Activated CD4-positive, alpha-beta T cell treated with anti-CD3 and anti-CD28 coated beads, Interleukin-2, amount 50 U/mL, for 1 hour (primary cell): ENCODE measurements at regions not wholly inside any gene's neighbourhood (a gene's known extent, or its start where the extent isn't known, plus 50 kb on each side); places are given as distances from the start of the nearest gene placed in this dataset.
"Not testable (repeated sequence)": the region's sequence is repeated elsewhere in the genome, so short reads cannot be mapped to it uniquely, and the experiment has no call there.

Source experiments
- DNase-seq: peaks from one replicate; pipeline ENCODE4 v3.0.0-alpha.2; 2020

- no peak for DNase-seq
Measured at GRCh38 chr4:19193274-19193981, 1058.3 kb upstream of the SLIT2 start.

GRCh38 chr4:19191979-19192650, 1059.6 kb upstream of the SLIT2 start:
- no peak for DNase-seq

- no peak for DNase-seq
Measured at GRCh38 chr4:19187691-19188090, 1064.0 kb upstream of the SLIT2 start.

GRCh38 chr4:19187096-19187495, 1064.6 kb upstream of the SLIT2 start:
- DNase-seq: no peak

GRCh38 chr4:19181631-19182030, 1070.1 kb upstream of the SLIT2 start:
- not testable (repeated sequence) for DNase-seq

GRCh38 chr4:19178835-19179234, 1072.9 kb upstream of the SLIT2 start:
- no peak for DNase-seq

- DNase-seq: no peak
Measured at GRCh38 chr4:19177616-19178015, 1074.1 kb upstream of the SLIT2 start.

GRCh38 chr4:19171832-19172231, 1079.9 kb upstream of the SLIT2 start:
- DNase-seq: no peak

- DNase-seq: no peak
Measured at GRCh38 chr4:19167311-19167710, 1084.4 kb upstream of the SLIT2 start.

- no peak for DNase-seq
Measured at GRCh38 chr4:19164334-19164733, 1087.4 kb upstream of the SLIT2 start.

GRCh38 chr4:19159874-19160273, 1091.8 kb upstream of the SLIT2 start:
- no peak for DNase-seq

GRCh38 chr4:19158107-19158809, 1093.4 kb upstream of the SLIT2 start:
- no peak for DNase-seq

GRCh38 chr4:19156786-19157185, 1094.9 kb upstream of the SLIT2 start:
- DNase-seq: no peak

- no peak for DNase-seq
Measured at GRCh38 chr4:19155568-19155967, 1096.1 kb upstream of the SLIT2 start.

- DNase-seq: not testable (repeated sequence)
Measured at GRCh38 chr4:19154267-19154666, 1097.4 kb upstream of the SLIT2 start.

GRCh38 chr4:19152264-19152663, 1099.4 kb upstream of the SLIT2 start:
- DNase-seq: no peak

GRCh38 chr4:19151684-19152083, 1100.0 kb upstream of the SLIT2 start:
- no peak for DNase-seq

GRCh38 chr4:19146038-19146437, 1105.7 kb upstream of the SLIT2 start:
- DNase-seq: no peak

GRCh38 chr4:19135895-19136633, 1114.5 kb upstream of the LCORL start:
- DNase-seq: no peak

- no peak for DNase-seq
Measured at GRCh38 chr4:19134685-19135084, 1113.1 kb upstream of the LCORL start.

- DNase-seq: no peak
Measured at GRCh38 chr4:19133315-19133714, 1111.8 kb upstream of the LCORL start.

GRCh38 chr4:19130866-19131265, 1109.3 kb upstream of the LCORL start:
- DNase-seq: no peak

- DNase-seq: no peak
Measured at GRCh38 chr4:19128176-19128575, 1106.6 kb upstream of the LCORL start.
